HG02678 (cell line): ENCODE measurements at regions not wholly inside any gene's neighbourhood (a gene's known extent, or its start where the extent isn't known, plus 50 kb on each side); places are given as distances from the start of the nearest gene placed in this dataset.
"Not testable (repeated sequence)": the region's sequence is repeated elsewhere in the genome, so short reads cannot be mapped to it uniquely, and the experiment has no call there.

Experiments used
- ATAC-seq: cut with Tn5 transposase; IDR thresholded peaks from one replicate; pipeline ENCODE4 v1.9.1; 2021; ENCODE audit warnings: mild to moderate bottlenecking, moderate library complexity; ENCODE audit not compliant: unreplicated experiment

DNA sequence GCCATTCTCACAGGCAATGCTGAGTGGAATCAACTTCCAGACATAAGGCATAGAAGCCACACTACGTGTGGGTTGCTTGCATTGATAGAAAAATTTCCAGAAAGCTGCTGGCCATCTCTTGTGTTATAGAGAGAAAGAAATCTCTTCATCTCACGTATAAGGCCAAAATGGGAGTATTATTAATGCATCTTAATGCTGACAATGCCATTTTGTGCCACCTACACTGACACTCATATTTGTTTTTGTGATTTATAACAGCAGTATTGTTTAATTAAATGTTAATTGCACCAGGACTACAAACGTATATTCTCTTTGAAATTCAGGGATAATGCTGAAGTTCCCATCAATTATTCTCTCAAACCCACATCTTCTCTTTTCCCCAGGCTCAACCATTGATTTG, 56.1 kb upstream of the TMEM132D start:
- no peak for ATAC-seq

DNA sequence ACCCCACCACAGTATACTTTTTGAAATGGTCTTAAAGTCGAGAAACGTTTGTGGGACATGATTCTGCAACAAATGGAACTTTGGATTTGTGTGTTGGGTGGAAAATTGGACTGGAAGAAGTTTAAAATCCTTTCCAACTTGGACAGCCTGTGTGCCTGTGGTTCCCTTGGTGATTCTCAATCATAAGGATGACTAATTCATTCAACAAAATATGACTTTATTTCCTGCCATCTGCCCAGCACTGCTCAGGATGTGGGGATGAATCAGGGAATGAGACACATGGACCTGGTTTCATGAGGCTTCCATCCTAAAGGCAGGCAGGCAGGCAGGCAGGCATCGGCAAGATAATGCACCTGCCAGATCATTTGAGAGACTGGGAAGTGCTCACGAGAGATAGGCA, 57.3 kb upstream of the TMEM132D start:
- no peak for ATAC-seq

DNA sequence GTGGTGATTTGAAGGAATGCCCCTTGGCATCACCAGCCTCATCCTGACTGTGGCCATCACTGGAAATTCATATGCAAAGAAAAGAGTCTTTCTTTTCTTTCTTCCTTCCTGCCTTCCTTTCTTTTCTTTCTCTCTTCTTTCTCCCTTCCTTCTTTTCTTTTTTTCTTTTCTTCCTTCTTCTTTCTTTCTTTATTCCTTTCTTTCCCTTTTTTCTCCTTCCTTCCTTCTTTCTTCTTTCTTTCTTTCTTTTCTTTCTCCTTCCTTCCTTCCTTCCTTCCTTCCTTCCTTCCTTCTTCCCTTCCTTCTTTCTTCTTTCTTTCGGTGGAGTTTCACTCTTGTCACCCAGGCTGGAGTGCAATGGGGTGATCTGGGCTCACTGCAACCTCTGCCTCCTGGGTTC, 58.0 kb upstream of the TMEM132D start:
- no peak for ATAC-seq

DNA sequence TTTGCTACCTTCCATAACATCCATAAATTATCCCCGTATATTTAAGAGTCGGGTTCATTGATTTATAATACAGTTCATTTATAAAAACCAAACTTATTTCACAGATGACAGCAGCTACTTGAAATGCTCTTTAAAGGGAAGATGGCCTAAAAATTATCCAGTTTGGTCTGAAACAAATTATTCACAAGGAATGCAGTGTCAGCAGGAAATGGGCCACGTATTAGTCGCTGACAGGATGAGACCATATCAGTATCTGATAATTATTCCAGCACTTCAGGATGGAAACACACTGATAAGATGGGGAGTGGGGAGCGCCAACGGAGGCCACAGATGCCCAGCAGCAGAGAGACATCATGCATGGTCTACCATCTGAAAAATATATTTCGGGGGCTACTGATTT, 60.5 kb upstream of the TMEM132D start:
- no peak for ATAC-seq

DNA sequence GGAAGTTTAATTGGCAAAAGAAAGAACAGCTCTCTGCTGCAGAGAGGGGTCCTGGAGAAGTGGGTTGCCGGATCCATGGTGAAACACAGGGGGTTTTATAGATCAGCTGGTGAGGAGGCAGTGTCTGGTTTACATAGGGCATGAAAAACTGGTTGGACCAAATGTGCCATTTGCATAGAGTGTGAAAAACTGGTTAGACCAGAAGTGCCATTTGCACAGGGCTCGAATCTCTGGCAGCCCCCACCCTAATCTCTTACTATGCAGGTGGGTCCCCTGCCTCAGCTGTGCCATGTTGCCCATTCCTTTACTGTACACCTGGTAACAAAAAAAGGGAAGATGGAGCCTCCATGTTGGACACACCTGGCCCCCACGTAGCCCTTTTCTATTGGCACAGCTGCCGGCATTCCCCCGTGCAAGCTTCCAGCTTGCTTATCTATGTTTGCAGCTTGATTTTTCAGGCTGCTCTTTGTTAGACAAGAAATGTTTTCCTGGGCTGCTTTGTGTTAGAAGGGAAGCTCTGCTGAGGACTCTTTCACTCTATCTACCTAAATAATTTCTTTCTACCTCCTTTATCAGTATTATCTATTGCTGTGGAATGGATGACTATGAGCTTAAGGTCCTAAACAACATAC, 61.1 kb upstream of the TMEM132D start:
- no peak for ATAC-seq

DNA sequence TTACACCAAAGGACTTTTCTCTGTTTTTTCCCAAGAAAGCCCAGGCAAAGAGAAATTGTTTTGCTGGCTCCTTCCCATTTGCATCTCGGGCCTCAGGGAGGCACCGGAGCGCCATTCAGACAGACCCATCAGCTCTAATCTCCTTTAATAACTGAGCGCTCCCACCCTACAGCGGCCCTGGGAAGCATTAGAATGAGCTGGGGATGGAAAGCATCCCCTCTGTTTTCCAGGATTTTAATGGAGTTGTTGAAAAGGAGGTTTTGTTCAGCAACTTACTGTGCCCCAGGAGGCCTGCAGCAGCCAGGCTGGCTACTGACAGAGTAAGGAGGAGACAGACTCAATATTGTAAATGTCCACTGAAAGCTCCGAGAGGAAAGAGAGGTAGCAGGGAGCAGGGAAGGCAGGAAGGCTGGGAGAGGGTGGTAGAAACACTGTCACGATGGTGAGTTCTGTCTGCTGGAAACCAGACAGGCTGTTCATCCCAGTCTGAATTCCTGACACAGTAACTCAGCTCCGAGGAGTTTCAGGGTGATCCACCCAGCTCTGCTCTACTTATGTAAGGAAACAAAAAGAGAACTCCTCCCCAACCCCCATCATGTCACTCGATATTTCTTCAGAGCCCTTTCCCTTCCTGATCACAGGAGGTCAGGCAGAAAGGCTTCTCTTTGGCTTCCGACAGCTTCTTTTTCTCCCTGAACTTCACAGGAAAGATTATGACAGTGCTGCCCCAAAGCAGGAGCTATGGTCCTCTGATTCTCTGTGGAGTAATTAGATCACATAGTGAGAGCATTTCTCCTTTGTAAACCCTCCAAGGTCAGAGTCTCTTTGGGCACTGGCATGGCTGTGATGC, 62.5 kb upstream of the TMEM132D start:
- ATAC-seq = no peak

DNA sequence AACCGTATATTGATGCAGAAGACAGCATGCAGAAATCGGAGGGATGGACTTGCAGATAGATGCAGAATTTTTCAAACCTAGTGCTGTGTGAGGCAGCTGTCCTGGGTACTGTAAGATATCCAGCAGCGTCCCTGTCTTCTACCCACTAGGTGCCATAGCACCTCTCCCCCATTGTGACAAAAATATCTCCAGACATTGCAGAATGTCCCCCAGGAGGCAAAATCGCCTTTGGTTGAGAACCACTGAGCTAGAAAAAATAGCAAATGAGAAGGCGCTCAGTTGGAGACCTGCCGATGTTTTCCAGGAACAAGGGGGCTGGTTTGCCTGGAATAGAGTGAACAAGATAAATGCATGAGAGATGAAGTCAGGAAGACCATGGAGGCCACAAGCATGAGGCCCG, 67.9 kb upstream of the TMEM132D start:
- ATAC-seq = no peak

DNA sequence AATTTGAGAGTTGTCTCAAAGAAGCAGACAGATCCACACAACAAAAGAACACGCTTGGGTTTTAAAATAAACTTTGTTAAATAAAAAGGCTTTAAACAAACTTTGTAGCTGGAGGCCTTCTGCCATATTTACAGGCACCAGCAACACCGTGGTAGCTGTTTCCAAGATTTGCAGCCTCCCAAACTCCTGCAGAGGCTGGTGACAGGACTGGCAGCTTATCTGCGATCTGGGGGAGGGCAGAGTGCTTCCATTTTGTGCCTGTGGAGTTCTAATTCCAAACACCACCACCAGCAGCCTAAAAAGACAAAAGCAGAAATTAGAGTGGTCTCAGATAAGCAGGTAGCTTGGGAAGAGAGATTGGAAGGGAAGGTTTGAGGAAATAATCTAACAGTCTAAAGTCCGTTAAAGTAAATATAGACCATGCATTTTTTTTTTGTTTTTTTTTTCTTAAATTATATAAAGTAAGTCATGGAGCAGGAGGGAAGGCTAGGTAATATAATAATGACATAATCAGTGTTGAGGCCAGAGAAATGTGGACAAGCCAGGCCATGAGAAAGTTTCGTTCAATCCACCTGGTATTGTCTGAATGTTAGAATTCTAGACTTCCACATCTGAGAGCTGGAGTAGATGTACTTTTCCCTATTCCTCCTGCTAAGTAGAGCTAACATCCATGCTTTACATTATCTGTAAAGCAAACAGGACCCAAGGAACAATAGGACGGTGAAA, 69.6 kb upstream of the TMEM132D start:
- no peak for ATAC-seq

DNA sequence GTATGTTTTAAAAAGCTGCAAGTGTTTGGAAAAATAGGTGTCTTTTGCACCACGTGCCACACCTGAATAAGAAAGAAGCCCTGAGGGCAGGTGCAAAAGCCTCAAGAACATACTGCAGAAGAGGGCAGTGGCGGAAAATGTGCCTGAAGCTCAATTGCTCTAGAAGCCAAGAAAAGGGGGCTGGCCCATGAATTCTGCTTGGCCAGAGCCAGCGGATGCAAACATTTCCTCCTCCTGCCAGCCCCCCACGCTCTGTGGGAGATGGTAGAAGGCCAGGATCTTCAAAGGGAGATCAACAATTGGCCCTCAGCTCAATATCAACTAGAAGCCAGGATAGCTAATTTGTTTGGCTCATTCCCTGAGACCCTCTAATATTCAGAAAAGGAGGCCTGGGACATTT, 80.3 kb upstream of the TMEM132D start:
- no peak for ATAC-seq

DNA sequence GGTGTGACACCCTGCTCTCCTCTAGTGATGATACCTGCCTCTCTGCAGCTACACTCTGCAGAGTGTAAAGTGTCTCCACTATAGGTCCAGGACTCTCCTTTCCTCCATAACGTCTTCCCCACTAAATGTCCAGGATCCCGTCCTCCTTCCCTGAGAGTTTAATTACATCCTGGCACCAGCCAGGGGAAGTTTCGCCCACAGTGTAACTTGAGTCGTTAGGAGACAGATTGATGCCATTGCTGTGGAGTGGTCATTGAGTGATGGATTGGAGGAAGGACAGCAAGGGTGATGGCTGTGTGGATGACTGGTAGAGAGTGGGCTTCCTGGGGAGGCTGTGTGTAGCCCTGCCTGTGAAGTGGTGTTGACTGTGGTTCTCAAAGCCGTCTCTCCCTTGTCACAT, 84.0 kb upstream of the TMEM132D start:
- ATAC-seq = no peak

DNA sequence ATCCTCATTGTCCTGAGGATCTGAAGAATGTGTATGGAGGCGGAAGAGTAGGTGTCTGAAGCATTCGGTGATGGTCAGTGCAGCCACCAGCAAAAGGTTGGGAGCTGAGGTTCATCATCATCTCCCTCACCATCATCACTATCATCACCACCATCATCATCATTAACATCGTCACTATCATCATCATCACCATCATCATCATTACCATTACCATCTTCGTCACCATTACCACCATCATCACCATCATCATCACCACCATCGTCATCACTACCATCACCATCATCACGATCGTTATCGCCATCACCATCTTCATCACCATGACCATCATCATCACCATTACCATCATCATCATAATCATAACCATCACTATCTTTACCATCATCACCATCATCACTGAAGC, 90.8 kb upstream of the TMEM132D start:
- no peak for ATAC-seq

DNA sequence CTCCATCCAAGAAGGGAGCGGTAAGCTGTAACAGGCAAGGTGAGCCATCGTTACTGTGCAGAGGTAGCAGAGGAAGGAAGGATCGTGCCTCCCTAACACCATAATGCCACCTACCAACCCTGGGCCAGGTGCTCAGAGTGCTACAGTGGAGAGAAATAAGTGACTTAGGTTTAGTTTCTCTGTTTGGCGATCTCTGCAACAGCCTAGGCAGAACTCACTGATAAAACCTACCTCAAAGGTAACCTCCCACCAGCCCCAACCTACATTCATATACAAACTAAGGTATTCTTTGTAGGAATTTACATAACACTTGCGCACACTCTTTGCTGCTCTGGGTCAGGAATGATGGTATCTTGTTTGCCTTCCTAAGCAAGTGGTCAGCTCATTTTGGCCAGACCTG, 93.4 kb upstream of the TMEM132D start:
- no peak for ATAC-seq

DNA sequence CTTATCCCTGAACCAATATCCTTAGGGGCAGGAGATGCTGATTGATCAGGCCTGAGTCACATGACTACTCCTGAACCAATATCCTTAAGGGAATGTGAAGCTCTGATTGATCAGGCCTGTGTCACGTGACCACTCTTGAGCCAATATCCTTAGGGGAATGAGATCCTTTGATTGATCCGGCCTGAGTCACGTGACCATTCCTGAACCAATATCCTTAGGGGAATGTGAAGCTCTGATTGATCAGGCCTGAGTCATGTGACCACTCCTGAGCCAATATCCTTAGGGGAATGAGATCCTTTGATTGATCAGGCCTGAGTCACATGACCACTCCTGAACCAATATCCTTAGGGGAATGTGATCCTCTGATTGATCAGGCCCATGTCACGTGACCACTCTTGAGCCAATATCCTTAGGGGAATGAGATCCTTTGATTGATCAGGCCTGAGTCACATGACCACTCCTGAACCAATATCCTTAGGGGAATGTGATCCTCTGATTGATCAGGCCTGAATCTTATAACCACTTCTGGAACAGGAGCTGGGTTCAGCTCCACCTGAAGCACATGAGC, 100.6 kb upstream of the TMEM132D start:
- ATAC-seq = not testable (repeated sequence)

DNA sequence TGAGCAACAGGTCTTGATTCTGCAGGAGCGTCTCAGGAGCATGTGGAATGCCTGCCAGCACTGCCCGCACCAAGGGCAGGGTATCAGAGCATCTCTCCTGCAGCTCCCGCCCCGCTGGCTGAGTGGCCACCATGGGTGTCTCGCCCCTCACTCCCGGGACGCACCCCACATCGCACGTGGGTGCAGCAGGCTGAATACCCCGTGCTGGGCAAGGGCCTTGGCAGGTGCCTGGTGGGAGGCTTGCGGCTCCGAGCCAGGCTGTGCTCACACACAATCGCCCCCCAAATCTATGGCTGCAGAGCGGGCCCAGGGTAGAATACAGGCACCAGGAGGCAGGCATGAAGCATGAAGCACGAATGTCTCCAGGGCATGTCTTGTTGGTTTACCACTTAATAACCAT, 103.9 kb upstream of the TMEM132D start:
- no peak for ATAC-seq

DNA sequence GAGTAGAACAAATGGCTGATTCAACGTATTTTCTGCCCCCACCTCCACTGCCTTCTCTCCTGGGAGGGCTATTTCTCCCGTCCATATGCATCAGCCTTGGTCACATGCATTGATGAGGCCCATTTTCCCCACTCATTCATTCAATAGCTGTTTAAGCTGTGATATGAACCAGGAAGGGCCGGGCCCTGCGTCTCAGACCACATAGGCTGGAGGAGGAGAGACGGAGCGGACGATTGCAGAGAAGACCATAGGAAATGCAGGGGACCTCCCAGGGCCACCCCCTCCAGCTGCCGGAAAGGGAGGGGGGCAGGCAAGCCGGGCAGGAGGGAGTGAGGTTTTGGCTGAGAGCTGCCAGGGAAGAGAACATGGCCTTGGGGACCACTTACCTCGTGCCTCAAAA, 104.4 kb upstream of the TMEM132D start:
- no peak for ATAC-seq

DNA sequence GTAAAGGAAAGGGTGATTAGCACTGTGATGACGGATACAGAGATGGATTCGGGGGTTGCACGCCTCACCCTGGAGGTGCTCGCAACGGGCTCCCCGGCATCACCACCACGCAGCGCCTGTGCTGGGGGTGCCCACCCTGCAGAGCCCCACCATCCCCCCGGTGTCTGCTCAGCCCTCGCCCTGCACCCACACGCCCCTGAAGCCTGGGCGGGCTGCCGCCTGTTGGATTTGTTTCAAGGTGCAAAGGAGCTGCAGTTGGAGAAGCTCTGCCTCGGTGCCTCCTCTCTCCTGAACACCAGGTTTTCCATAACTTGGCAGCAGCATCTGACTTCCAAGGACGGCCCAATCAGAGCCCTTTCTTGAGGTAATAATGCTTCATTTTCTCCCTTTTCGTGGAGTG, 106.1 kb upstream of the TMEM132D start:
- ATAC-seq = no peak

DNA sequence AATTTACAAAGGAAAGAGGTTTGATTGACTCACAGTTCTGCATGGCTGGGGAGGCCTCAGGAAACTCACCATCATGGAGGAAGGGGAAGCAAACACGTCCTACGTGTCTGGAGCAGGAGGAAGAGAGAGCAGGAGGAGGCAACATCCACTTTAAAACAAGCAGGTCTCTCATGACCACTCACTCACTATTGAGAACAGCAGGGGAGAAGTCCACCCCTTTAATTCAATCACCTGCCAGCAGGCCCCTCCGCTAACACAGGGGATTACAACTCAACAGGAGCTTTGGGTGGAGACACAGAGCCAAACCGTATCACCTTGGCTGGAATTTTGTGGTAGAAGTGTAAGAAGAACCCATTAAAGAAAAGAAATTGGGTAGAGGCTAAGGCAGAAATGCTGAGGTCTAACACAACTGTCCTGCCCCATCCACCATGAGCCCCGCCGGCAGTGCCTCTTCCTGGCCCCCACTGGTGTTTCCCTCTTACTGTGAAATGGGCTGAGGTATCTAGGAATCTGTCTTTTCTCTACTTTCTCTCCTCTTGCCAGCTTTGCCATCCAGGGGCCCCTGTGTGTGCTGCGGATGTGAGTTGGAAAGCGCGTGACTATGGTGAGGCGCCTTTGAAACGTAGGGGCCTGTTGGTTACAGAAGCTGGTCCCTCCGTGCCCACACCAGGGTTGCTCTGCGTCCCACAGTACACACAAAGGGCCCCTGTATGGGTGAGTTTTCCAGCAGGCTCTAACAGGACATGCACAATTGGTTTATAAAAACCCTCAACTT, 108.0 kb upstream of the TMEM132D start:
- no peak for ATAC-seq

DNA sequence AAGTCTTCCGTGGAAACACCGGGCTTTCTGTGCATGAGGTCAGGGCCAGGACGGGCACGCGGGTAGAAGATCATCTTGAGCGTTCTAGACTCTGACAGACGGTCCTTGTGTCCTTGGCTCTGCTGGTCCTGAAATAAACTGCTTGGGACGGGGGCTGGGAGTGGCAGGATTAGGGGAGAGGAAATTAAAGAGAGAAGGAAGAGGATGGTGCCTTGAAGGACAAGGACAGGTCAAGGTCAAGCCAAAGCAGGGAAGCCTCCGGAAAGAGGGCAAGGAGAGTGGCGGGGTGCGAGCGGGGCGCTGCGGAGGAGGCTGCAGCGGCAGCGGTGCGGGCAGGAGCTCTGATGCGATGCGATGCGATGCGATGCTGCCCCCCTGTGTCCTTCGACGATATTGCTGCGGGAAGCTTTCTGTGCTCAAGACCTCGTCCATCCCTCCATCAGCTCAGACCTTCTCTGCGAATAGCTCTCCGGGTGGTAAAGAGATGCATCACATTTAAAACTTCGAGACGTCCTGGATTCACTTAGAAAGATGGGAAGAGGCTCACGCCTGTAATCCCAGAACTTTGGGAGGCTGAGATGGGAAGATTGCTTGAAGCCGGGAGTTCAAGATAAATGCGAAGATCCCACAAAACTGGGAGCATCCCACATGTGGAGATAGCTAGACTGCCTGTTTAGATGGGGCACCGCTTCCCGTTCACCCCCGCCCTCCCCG, 110.1 kb upstream of the TMEM132D start:
- ATAC-seq = peak; percentile 54

DNA sequence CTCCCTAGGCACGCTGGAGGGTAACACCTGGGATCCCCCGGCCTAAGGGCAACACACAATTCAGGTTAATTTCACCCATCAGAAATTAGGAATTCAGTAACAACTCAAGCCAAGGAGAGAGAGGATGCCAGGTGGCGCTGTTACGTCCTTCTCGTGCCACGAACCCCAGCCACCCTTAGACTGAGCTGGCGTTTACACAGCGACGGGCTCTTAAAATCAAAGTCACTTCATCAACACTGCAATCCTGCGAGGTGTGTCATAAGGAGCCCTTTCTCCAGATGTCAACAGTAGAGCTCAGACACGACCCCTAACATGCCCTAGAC, 110.6 kb upstream of the TMEM132D start:
- no peak for ATAC-seq

DNA sequence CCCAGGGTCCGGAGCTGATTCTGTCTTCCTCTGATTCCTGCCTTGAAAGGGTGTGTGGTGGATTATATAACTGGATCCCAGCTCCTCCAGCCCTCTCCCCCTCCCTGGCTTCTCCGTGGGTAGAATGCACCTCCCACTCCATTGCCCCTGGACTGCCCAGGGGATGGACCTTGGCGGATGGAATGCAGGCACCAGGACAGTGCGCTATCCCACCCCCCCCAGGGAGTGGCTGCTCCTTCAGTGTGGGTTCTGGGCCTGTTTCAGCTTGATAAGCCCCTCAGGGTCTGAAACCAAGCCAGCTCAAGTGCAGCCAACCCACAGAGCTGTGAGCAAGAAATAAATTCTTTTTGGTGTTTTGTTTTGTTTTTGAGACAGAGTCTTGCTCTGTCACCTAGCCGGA, 112.4 kb upstream of the TMEM132D start:
- no peak for ATAC-seq
